ENCODE measurements at regions not wholly inside any gene's neighbourhood (a gene's known extent, or its start where the extent isn't known, plus 50 kb on each side); places are given as distances from the start of the nearest gene placed in this dataset.

GRCh38 chr10:94230134-94230785, 132.5 kb downstream of the NOC3L start:
- H3K4me1 ChIP-seq (ENCODE audit: insufficient read depth, low read length, poor library complexity, severe bottlenecking) = no peaks in the 10 kb centered on the region
- CTCF ChIA-PET = no interaction called here
- DNase-seq (ENCODE audit: low spot score) = no peak
- no peaks in the 10 kb centered on the region for H3K36me3 ChIP-seq (ENCODE audit: insufficient read depth, low read length, poor library complexity, severe bottlenecking)
- H3K27ac ChIP-seq (ENCODE audit: low read depth, low read length, poor library complexity, severe bottlenecking) = no peak overlapping the region
- no peaks in the 10 kb centered on the region for H3K27me3 ChIP-seq (replicated peaks; ENCODE audit: insufficient read depth, low read depth, low read length, poor library complexity)
- POLR2A ChIA-PET (ENCODE audit: low non-redundant PET) = no interaction called here
- intact Hi-C loops (cut with micrococcal nuclease; ENCODE audit: unreplicated experiment) = no loop called here
- H3K4me3 ChIP-seq (ENCODE audit: low read depth, low read length, poor library complexity, severe bottlenecking) = no peak overlapping the region
- no TSS peak for BruUV-seq (replicated peaks)
- TF ChIP-seq CTCF (conservative IDR thresholded peaks at IDR 0.05; ENCODE audit: low read depth, low read length) (no peak), EZH2 (IDR thresholded peaks at IDR 0.05; ENCODE audit: borderline replicate concordance, low read depth, low read length, poor library complexity, severe bottlenecking) (no peak)
- H3K9me3 ChIP-seq (ENCODE audit: low read depth, low read length, poor library complexity, severe bottlenecking) = no peaks in the 10 kb centered on the region

GRCh38 chr10:94232711-94233383, 129.9 kb downstream of the NOC3L start:
- H3K27ac ChIP-seq (ENCODE audit: low read depth, low read length, poor library complexity, severe bottlenecking) = no peak overlapping the region
- H3K9me3 ChIP-seq (ENCODE audit: low read depth, low read length, poor library complexity, severe bottlenecking) = no peaks in the 10 kb centered on the region
- no TSS peak for BruUV-seq (replicated peaks)
- H3K4me1 ChIP-seq (ENCODE audit: insufficient read depth, low read length, poor library complexity, severe bottlenecking) = no peaks in the 10 kb centered on the region
- H3K36me3 ChIP-seq (ENCODE audit: insufficient read depth, low read length, poor library complexity, severe bottlenecking) = no peaks in the 10 kb centered on the region
- intact Hi-C loops (cut with micrococcal nuclease; ENCODE audit: unreplicated experiment) = no loop called here
- TF ChIP-seq CTCF (conservative IDR thresholded peaks at IDR 0.05; ENCODE audit: low read depth, low read length) (no peak), EZH2 (IDR thresholded peaks at IDR 0.05; ENCODE audit: borderline replicate concordance, low read depth, low read length, poor library complexity, severe bottlenecking) (no peak)
- ChIA-PET CTCF (no interaction called here), POLR2A (ENCODE audit: low non-redundant PET) (no interaction called here)
- DNase-seq (ENCODE audit: low spot score) = no peak
- no peaks in the 10 kb centered on the region for H3K27me3 ChIP-seq (replicated peaks; ENCODE audit: insufficient read depth, low read depth, low read length, poor library complexity)
- H3K4me3 ChIP-seq (ENCODE audit: low read depth, low read length, poor library complexity, severe bottlenecking) = no peak overlapping the region

- no peak for DNase-seq (ENCODE audit: low spot score)
- Histone ChIP-seq H3K4me1 (ENCODE audit: insufficient read depth, low read length, poor library complexity, severe bottlenecking) (no peaks in the 10 kb centered on the region), H3K27me3 (replicated peaks; ENCODE audit: insufficient read depth, low read depth, low read length, poor library complexity) (no peaks in the 10 kb centered on the region), H3K36me3 (ENCODE audit: insufficient read depth, low read length, poor library complexity, severe bottlenecking) (no peaks in the 10 kb centered on the region), H3K27ac (ENCODE audit: low read depth, low read length, poor library complexity, severe bottlenecking) (no peak overlapping the region), H3K4me3 (ENCODE audit: low read depth, low read length, poor library complexity, severe bottlenecking) (no peak overlapping the region), H3K9me3 (ENCODE audit: low read depth, low read length, poor library complexity, severe bottlenecking) (no peaks in the 10 kb centered on the region)
- no peak for TF ChIP-seq CTCF (conservative IDR thresholded peaks at IDR 0.05; ENCODE audit: low read depth, low read length)
- no peak for TF ChIP-seq EZH2 (IDR thresholded peaks at IDR 0.05; ENCODE audit: borderline replicate concordance, low read depth, low read length, poor library complexity, severe bottlenecking)
- ChIA-PET CTCF (no interaction called here), POLR2A (ENCODE audit: low non-redundant PET) (no interaction called here)
- intact Hi-C loops (cut with micrococcal nuclease; ENCODE audit: unreplicated experiment) = no loop called here
- BruUV-seq (replicated peaks) = no TSS peak
Measured at GRCh38 chr10:94235461-94235860, 127.3 kb downstream of the NOC3L start.
